B cell (primary cell): ENCODE measurements at regions not wholly inside any gene's neighbourhood (a gene's known extent, or its start where the extent isn't known, plus 50 kb on each side); places are given as distances from the start of the nearest gene placed in this dataset.

Experiments used
- CTCF ChIP-seq: fragments of 200-600 bp; IDR thresholded peaks from one replicate; pipeline ENCODE4 v1.8.0; 2022; ENCODE audit warnings: antibody characterized with exemption, mild to moderate bottlenecking
- EZH2 ChIP-seq: IDR thresholded peaks from 2 replicates; pipeline ENCODE4 v1.6.1; 2012; ENCODE audit warnings: borderline replicate concordance, low read depth, mild to moderate bottlenecking, moderate library complexity, low read length; ENCODE audit not compliant: insufficient read depth, poor library complexity, severe bottlenecking

- no peak for TF ChIP-seq CTCF
- TF ChIP-seq EZH2 = no peak
Observed at GRCh38 chr1:95829556-95829955, 595.5 kb downstream of the RWDD3 start.
